ENCODE measurements at regions not wholly inside any gene's neighbourhood (a gene's known extent, or its start where the extent isn't known, plus 50 kb on each side); places are given as distances from the start of the nearest gene placed in this dataset.
A peak's percentile ranks its signal among the peaks of the same experiment; 100 is the strongest.
"Not testable (repeated sequence)": the region's sequence is repeated elsewhere in the genome, so short reads cannot be mapped to it uniquely, and the experiment has no call there.

DNA sequence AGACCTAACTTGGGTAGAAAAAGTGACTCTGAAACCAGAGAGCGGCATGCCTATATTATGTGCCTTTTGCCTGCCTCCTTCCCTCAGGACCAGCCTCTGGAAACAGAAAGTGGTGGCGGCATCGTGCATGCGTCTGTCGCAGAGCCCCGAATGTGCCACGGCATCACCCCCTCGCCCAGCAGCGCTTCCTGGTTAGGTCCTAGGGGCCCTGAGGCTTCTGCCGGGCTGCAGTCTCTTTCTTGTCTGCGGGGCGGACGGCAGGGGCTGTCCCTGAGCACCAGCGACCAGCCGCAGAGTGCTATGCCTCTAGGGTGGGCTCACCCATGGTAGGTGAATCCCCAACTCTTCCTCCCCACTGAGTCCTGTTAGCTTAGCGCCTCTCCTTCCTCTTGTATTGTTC lies 68.7 kb downstream of the VSIG4 start:
- peak in 1 of 7 donors; percentile 0 for DNase-seq
- H3K27me3 ChIP-seq: peaks cover 33% of the 10 kb centered on the region
- no peak overlapping the region for H3K4me3 ChIP-seq
- H3K36me3 ChIP-seq (replicated peaks in 1 of 2): no peaks in the 10 kb centered on the region
- H3K9me3 ChIP-seq (replicated peaks in 1 of 3): no peaks in the 10 kb centered on the region
- intact Hi-C loops (cut with DNase I): no loop called here
- WGBS, 4 donors: 25 to 50% (median 35%) methylated on average over 1 to 16 of the region's 16 CpGs
- no peaks in the 10 kb centered on the region for H3K4me1 ChIP-seq (replicated peaks in 1 of 2)
- no peak overlapping the region for H3K27ac ChIP-seq
- TF ChIP-seq POLR2A (IDR thresholded peaks at IDR 0.05): no peak
- TF ChIP-seq, protein P1, sequence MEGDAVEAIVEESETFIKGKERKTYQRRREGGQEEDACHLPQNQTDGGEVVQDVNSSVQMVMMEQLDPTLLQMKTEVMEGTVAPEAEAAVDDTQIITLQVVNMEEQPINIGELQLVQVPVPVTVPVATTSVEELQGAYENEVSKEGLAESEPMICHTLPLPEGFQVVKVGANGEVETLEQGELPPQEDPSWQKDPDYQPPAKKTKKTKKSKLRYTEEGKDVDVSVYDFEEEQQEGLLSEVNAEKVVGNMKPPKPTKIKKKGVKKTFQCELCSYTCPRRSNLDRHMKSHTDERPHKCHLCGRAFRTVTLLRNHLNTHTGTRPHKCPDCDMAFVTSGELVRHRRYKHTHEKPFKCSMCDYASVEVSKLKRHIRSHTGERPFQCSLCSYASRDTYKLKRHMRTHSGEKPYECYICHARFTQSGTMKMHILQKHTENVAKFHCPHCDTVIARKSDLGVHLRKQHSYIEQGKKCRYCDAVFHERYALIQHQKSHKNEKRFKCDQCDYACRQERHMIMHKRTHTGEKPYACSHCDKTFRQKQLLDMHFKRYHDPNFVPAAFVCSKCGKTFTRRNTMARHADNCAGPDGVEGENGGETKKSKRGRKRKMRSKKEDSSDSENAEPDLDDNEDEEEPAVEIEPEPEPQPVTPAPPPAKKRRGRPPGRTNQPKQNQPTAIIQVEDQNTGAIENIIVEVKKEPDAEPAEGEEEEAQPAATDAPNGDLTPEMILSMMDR (IDR thresholded peaks at IDR 0.05): no peak

DNA sequence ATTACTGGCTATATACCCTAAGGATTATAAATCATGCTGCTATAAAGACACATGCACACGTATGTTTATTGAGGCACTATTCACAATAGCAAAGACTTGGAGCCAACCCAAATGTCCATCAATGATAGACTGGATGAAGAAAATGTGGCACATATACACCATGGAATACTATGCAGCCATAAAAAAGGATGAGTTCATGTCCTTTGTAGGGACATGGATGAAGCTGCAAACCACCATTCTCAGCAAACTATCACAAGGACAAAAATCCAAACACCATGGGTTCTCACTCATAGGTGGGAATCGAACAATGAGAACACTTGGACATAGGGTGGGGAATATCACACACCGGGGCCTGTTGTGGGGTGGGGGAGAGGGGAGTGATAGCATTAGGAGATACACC lies 72.7 kb downstream of the VSIG4 start:
- H3K4me1 ChIP-seq (replicated peaks in 1 of 2); H3K36me3 ChIP-seq (replicated peaks in 1 of 2); intact Hi-C loops (cut with DNase I); H3K9me3 ChIP-seq (replicated peaks in 1 of 3); DNase-seq; H3K27ac ChIP-seq; H3K4me3 ChIP-seq: not testable (repeated sequence)
- H3K27me3 ChIP-seq: peaks cover 31% of the 10 kb centered on the region
- 85 to 100% (median 91%) methylated on average over 1 to 3 of the region's 3 CpGs for WGBS, 4 donors

DNA sequence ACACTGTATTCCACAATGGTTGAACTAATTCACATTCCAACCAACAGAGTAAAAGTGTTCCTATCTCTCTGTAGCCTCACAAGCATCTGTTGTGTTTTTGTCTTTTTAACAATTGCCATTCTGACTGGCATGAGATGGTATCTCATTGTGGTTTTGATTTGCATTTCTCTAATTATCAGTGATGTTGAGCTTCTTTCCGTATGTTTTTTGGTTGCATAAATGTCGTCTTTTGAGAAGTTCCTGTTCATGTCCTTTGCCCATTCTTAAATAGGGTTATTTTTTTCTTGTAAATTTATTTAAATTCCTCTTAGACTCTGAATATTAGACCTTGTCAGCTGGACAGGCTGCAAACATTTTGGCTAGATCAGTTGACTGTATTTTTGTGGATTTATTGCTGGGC lies 78.2 kb downstream of the VSIG4 start:
- Histone ChIP-seq H3K27ac (no peak overlapping the region), H3K9me3 (replicated peaks in 1 of 3) (no peaks in the 10 kb centered on the region), H3K4me3 (no peak overlapping the region), H3K4me1 (replicated peaks in 1 of 2) (no peaks in the 10 kb centered on the region), H3K36me3 (replicated peaks in 1 of 2) (no peaks in the 10 kb centered on the region), H3K27me3 (peaks cover 36% of the 10 kb centered on the region)
- TF ChIP-seq, protein P1 (IDR thresholded peaks at IDR 0.05): no peak
- no peak for TF ChIP-seq POLR2A (IDR thresholded peaks at IDR 0.05)
- intact Hi-C loops (cut with DNase I): no loop called here
- no peak for DNase-seq
- WGBS, 4 donors: 76 to 91% (median 82%) methylated on average over 2 of the region's 2 CpGs

DNA sequence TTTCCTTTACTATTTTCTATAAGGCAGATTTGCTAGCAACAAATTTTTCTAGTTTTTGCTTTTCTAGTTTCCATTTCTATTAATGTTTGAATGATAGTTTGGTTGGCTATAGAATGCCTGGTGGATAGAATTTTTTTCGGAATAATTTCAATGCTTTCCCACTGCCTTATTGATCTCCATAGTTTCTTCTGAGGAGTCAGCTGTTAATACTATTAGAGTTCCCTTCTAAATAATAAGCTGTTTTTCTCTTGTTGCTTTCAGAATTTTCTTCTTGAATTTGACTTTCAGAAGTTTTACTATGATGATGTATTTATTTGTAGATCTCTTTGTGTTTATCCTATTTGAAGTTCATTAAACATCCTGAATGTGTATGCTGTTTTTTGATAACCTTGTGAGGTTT lies 91.8 kb downstream of the VSIG4 start:
- TF ChIP-seq POLR2A (IDR thresholded peaks at IDR 0.05): no peak
- TF ChIP-seq, protein P1 (IDR thresholded peaks at IDR 0.05): no peak
- H3K4me3 ChIP-seq: no peak overlapping the region
- H3K36me3 ChIP-seq (replicated peaks in 1 of 2): no peaks in the 10 kb centered on the region
- no peaks in the 10 kb centered on the region for H3K4me1 ChIP-seq (replicated peaks in 1 of 2)
- intact Hi-C loops (cut with DNase I): no loop called here
- H3K27ac ChIP-seq: no peak overlapping the region
- DNase-seq: no peak
- 71 to 91% (median 83%) methylated on average over 1 of the region's 1 CpG for WGBS, 4 donors
- no peaks in the 10 kb centered on the region for H3K9me3 ChIP-seq (replicated peaks in 1 of 3)
- peaks cover 14% of the 10 kb centered on the region for H3K27me3 ChIP-seq

DNA sequence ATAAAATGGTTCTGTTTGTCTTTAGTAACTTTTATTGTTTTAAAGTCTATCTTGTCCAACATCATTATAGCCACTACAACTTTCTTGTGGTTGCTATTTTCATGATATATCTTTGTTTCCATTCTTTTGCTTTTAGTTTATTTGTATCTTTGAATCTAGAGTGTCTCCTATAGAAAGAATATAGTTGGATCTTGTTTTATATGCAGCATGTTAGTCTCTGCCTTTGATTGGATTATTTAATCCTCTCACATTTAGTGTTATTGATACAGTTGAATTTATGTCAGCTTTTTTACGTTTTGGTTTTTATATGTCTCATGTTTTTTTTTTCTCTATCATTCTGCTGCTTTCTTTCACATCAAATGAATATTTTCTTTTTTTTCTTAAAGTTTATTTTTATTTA lies 98.1 kb downstream of the VSIG4 start:
- 37 to 75% (median 50%) methylated on average over 1 of the region's 1 CpG for WGBS, 4 donors
- Histone ChIP-seq H3K4me1 (replicated peaks in 1 of 2) (no peaks in the 10 kb centered on the region), H3K36me3 (replicated peaks in 1 of 2) (no peaks in the 10 kb centered on the region), H3K27me3 (no peaks in the 10 kb centered on the region), H3K4me3 (no peak overlapping the region), H3K9me3 (replicated peaks in 1 of 3) (no peaks in the 10 kb centered on the region), H3K27ac (no peak overlapping the region)
- no peak for TF ChIP-seq POLR2A (IDR thresholded peaks at IDR 0.05)
- TF ChIP-seq, protein P1 (IDR thresholded peaks at IDR 0.05): no peak
- intact Hi-C loops (cut with DNase I): no loop called here
- no peak for DNase-seq

Measured in adrenal gland (tissue), 9 donors.